Daoy (cell line): ENCODE measurements at regions not wholly inside any gene's neighbourhood (a gene's known extent, or its start where the extent isn't known, plus 50 kb on each side); places are given as distances from the start of the nearest gene placed in this dataset.

ENCODE experiments used
- DNase-seq: peaks from one replicate; pipeline ENCODE4 v3.0.0-alpha.2; 2015; ENCODE audit warnings: low read depth

DNA sequence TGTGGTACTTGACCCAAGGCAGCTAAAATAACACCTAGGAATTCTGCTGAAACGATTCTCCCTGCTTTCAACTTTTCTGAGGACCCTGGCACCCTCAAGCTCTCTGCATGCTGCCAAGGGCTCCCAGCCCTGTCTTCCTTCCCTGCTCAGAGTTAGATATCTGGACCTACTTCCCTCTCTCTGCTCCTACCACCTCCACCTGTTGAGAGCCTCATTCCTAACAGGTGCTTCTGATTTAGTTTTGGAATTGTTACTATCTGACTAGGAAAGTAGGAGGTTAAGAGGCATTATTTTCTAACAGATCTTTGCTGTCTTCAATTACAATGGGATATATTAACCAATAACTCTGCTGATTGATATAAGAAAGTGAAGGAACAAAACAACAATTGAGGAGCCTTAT is 253.8 kb downstream of the FZD1 start:
- DNase-seq = no peak

DNA sequence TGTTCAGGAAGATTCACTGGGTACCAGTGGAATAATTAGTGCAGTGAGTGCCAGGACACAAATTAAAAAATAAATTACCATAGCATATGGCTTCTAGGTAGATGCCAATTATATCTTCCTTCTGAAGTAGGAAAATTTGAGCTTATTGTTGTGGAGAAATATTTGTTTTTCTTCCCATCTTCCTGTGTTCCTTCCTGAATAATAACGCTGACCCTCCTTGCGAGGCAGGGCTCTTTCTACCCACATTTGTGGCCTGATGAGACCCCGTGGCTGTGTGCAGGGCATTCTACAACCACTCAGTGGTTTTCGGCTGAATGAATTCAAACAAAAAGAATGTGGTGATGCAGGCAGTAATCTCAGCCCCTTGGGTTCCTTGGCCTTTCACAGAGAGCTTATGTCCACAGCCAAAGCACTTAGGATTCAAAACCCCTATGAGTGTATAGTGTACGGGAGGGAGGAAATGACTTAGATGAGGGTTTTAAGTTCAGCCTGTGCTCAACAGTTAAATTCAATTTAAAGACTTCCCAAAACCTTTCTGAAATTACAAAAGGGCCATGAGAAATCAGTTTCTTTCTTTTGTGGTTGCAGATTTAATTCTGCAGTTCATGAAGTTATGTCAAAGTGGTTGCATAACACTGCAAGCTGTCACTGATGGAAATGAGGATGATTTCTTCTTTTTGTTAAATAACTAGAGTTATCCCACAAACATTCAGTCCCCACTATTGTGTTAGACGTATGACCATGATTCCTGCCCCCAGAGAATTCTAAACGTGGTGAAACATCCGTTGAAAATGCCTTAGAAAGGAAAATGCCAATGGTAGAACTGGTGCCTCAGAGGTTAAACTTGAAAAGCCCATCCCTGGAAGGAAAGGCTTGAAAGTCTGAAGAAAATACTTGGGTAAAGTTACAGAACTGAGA is 255.3 kb downstream of the FZD1 start:
- peak; percentile 47 for DNase-seq

DNA sequence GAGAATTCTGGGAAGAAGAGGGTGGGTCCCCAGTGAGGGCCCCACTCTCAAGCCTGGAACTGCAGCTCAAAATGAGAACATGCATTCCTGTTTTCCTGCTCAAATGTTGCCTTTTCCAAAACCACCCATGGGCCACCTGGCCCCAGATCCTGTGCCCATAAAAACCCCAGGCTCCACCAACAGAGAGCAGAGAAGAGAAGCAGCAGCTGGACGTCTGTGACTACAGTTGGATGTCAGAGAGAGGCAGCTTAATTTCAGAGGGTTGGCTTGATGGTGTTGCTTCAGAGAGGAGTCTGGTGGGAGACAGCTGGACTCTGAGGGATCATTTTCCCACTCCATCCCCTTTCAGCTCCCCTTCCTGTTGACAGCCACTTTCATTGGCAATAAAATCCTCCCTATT is 256.4 kb downstream of the FZD1 start:
- DNase-seq = no peak

DNA sequence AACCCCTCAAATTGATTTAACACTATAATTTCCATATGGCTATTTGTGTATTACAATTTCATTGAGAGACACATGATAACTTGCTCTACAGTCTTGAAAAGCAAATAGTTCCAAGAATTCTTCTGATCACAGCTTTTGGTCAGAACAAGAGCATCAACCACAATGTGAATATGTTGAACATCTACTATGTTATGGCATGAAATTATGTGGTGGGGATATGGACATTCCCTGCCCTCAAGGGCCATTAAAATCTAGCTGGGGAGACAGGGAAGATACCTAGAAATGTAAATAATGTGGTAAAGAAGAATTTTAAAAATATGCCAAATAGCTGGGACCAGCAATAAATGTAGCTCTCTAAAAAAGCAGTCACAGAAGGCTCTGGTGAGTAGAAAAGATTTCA is 262.2 kb downstream of the FZD1 start:
- DNase-seq = no peak

DNA sequence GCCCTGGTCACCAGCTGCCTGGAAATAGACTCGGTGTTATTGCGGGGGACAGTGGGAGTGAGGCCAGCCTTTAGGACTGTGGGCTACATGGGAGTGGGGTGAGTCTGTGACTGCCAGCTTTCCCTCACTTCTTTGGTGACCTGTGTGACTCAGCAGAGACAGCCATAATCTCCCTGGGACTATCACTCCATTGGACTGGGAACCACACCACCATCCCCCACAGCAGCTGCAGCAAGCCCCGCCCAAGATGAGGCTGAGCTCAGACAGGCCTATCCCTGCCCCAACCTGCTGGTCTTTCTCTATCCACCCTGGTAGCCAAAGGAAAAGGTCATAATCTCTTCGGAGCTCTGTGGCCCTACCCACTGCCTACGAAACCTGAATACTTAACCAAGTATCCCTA is 263.2 kb downstream of the FZD1 start:
- no peak for DNase-seq

DNA sequence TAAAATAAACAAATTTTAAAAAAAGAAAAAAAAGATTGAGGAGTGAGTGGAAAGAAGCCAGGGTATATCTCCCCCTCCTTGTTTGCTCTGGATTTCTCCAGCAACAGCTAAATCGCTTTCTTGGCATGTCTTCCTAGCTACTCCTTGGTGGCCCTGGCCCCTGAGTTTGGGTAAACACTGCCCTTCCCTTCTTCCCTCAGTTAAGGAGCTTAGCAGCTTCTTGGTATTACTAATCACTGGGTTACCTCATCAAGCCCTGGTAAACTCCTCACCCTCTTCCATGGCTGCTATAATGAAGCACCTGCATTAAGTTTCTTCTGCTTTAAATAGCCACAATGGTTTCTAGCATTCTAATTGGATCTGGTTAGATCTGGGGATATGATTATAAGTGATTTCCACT is 269.8 kb downstream of the FZD1 start:
- DNase-seq = no peak

DNA sequence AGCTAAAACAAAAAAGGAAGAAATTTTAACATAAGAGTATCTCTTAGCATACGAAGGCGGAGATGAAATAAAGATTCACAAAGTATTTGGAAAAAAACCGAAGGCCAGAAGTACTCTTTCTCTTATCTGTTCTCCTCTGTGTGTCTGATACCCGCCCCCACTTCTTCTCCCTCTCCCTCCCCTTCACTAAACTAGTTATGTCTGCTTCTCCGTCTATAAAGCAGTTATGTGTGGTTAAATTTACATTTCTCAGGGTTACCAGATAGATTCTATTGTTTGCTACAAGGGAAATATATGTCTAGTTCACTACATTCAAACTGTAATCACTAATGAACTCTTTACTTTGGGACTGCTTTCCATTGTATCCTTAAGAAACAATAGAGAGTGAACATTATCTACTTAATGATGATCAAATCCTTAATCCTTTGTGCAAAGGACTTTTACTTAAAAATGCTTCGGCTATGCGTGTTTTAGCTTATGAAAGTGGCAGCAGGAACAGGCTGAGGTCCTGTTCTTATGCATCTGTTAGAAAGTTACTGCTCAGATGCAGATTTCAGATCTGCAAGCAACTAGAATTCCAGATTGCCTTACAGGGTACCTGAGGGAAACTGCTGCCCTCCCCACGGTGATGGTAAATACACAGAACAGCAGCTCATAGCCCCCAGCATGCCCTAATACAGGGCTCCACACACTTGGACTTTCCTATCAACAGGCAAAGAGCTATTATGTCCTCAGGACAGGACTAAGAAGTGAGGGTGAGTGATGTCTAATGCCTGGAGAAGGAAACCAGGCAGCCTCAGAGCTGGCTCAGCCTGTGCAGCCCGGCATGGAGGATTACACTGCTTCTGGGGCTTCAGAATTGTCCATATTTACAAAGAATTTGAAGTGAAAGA is 273.3 kb downstream of the FZD1 start:
- no peak for DNase-seq

DNA sequence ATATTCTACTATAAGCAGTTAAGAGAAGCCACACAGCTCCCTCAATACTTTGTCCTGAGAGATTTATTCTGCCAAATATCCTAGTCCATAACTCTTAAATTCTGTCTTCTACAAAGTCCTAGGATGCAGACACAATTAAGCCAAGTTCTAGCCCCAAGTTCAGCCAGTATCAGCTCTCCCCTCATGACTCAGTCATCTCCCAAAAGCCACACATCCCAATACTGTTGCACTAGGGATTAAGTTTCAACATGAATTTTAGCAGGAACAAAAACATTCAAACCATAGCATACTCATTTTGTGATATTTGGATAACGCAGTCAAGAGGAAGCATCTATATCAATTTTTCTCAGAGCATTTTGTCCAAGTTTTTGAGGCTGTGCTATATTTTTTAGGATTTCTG is 277.4 kb downstream of the FZD1 start:
- DNase-seq = peak; percentile 16

DNA sequence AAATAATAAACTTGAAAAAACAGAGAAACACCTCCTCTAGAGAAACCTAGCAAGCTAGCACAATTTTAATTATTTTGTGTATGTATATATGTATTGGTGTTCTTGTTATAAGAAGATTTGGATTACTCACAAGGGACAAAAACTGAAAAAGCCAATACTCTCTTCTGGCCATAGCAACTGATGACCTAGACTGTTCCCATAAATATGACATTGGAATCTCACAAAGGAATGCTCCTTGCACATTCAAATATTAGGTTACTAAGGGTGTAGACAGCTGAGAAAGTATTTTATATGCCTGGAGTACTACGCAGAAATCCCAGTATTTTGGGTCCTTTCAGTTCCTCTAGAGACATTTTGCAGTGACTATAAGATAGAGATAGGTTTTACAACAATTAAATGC is 279.4 kb downstream of the FZD1 start:
- no peak for DNase-seq

DNA sequence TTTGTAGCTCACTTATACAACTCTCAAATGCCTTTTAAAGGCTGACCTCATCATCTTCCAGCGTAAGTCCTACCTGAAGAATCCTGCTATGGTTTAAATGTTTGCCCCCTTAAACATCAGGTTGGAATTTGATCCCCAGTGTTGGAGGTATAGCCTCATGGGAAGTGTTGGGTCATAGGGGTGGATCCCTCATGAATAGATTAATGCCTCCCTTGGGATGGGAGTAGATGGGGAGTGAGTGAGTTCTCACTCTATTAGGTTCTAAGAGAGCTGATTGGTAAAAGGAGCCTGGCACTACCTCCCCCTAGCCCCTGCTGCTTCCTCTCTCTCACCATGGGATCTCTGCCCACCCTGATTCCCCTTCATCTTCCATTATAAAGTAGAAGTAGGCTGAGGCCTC is 285.6 kb downstream of the FZD1 start:
- no peak for DNase-seq

DNA sequence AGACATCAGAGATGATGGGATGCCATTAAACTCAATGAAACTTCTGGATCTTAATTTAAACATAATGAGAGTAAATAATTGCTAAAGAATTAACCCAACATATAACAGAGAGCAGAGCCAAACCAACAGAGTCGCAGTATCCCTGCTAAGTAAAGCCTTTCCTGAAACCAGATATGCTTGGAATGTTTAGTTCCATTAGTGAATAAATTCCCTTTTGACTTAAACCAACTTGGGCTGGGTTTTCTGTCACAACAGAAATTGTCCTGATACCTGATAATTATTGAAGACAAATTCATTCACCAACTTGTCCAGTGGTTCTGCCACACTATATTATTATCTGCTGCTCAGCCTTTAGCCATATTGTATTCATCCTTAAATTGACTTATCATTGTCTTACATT is 286.7 kb downstream of the FZD1 start:
- no peak for DNase-seq

DNA sequence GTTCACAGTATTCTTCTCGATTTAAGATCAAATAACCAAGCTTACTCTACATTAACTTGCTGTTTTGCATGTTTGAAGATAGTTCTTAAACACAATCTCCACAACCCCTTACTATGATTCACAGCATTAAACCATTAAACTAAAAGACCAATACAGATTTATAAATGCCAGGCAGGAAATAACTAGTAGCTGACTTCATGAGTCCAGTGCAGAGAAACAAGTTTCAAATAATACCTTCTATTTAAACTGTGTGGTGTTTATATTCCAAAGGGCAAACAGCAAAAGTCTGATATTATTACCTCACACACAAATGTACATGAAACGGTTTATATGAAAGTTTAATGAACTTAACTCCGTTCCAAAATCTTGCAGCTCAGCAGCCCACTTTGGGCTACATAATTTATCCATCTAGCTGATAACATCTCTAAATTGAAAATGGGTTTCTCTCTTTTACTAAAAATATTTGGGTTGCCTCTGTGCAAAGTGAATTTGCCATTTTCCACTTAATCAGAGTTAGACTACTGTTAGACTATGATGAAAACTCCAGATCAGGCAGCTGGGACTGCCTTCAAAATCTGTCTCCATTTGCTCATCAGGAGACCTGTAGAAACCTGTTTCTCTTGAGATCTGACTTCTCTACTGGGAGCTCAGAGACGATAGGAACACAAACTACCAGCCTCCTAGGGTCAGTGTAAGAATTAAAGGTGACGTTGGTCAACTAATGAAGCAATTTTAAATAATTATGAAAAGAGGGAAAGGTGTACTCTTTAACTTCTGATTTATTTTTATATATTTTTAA is 287.3 kb downstream of the FZD1 start:
- DNase-seq = no peak

DNA sequence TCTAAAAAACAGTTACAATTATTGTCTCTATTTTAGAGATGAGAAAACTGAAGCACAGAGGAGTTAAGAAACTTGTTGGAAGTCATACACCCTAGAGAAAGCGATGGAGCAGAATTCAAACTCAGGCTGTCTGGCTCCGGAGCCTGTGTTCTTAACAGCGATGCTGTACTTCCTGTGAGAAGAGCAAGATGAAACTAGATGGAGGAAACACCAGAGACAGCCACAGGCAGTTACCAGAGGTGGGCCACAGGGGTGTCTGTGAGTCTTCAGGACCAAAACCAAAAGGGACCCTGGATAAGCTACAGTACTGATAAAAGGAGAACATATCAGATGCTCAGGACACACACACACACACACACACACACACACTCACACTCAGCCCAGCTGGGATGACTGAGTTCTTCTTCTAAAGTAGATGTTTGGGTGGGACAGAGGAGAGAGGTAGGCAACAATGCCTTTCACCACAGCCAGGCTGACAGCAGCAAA is 289.2 kb downstream of the FZD1 start:
- no peak for DNase-seq

DNA sequence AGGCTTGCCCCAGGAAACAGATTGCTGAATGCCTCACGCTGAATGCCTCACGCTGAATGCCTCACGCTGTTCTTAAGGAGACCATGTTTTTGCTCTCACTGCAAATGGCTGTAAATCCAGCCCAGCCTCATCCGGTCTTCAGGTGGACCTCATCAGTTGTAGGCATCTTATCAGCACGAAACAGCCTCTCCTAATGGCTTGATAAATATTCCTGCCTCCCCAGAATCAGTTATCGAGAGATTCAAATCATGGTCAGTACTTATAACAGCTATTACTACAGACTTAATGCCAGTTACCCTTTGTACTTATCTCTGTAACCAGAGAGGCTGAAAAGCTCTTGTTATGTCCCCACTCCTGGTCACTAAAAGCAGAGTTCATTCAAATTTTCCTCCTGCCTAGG is 290.6 kb downstream of the FZD1 start:
- no peak for DNase-seq

DNA sequence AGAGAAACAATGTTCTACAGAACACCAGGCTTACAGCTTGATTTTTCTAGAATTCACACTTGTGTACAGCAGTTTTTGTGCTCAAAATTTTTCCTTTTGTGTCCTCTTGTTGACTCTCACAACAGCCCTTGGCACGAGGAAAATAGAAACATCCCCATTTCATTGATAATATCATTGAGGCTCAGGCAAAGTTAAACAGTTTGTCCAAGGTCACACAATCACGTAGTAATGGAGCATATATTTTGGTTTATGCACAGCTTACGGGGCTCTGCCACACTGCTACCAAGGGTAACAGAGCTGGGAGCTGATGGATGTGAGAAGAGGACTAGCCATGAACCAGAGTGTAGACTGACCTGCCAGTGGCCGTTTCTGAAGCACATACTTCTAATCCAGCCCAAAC is 292.0 kb downstream of the FZD1 start:
- DNase-seq = no peak

DNA sequence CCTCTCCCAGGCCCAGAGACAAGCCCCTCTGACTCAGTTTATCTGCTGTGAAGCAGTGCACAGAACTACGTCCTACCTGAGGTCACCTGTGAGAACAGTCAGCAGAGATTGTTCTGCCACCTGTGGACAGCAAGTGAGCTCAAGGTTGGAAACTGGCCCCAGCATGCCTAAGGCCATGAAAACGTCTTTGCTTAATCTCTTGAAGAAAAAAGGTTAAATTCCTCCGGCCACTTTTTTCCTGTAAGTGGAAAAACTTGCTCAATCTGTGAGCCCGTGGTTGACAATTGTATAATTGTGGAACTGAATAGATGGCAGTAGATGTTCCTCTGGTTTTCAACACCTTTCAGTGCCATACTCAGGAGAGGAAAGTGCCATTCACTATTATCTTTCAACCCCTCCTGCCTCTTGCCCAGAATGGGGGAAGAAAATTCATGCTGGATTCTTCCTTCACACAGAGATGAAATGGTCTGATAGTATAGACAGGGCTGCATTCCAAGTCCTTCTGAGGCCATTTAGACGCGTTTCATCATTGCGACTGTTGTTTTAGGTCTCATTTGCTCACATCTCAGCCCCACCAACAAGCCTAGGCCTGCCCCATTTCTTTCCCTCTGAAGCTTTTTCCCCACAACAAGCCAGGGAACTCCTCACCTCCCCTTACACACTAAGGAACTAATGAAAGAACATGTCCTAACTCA is 292.9 kb downstream of the FZD1 start:
- peak; percentile 8 for DNase-seq

DNA sequence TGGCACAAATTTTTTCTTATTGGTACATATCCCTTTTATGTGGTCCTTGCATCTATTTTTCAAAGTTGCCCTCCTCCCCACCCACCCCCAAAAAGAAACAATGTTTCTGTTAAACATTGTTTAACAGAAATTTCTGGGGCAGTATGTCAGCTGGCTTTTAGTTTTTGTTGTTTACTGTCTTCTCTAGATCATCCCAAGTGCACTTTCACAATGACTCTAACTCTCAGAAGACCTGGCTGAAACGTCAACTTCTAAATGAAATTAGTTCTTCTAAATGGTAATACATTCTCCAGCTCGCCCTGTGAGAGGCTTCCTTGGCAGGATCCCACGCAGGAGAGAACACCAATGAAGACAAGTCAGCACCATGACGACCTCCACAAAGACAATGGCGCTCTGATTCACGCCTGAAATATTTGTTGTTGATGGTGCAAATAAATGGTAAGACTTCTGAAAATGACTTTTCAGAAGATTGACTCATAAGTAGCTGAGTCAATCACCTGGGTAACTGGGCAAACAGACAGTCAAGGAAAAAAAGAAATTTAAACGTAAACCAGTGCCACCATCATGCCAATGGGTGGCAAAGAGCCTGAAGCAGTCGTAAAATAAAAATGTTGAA is 293.7 kb downstream of the FZD1 start:
- DNase-seq = peak; percentile 93

DNA sequence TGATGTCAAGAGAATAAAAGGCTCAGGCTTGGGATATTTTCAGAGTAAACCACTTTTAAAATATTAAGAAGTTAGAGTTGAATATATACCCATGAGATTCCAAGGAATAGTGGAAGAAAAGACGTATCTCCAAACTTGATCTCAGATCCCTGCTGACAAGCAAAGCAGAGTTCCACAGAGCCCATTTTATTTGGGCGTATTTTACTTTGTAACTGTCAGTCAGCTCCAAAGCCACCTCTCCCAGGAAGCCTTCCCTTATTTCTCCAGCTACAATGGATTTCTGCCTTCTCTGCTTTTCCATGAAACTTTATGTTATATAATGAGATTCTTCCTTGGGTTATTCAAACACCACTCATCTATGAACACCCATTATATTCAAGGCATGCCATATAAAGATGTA is 295.7 kb downstream of the FZD1 start:
- no peak for DNase-seq

DNA sequence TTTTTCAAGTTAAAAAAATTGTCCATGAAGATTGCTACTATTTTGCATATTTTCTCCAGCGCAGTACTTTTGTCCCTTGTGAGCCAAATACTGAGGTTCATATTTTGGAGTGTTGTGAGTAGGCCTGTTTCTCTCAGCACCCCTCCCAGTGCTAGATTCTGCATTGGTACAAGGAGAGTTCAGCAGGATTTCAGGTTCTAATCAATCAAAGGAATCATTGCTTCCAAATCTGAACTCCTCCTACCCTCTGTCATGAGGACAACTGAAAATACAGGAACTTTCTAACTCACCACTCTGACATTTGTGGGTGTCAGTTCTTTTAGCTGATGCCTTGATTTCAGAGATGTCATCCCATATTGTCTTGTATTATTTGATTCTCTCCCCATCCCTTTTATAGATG is 299.9 kb downstream of the FZD1 start:
- no peak for DNase-seq

DNA sequence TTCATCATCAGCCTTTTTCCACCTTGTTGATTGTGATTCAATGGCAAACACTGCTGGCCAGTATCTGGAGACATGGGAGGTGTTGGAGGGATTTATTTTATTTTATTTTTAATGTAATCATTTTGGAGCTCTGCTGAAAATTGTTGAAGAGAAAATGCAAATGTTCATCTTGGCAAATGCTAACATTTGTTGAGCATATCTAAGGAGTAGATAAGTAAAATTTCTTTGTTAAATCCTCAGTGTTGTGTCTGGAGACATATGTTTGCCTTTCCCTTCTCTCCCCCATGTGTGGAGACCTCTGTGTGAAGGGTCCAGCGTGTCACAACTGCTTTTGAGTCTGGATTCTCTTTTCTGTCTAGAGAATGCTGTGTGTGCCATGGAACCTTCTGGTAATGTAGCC is 300.3 kb downstream of the FZD1 start:
- DNase-seq = no peak
